K562 (cell line): ENCODE measurements at regions not wholly inside any gene's neighbourhood (a gene's known extent, or its start where the extent isn't known, plus 50 kb on each side); places are given as distances from the start of the nearest gene placed in this dataset.

ENCODE experiments used
- ATAC-seq: fragments of 200-7000 bp; cut with Tn5 transposase; 3 replicates; pipeline ENCODE4 v1.9.1; 2020; ENCODE audit warnings: moderate library complexity
- BruUV-seq: library from RNA; stranded (reverse); fragments of 400-500 nt; replicated peaks from 2 replicates; lab custom pipeline; 2021; lab: Mats Ljungman, UMichigan
- CTCF ChIA-PET: fragments of 300-600 bp; formaldehyde crosslinking; extraction: SDS; loops from one replicate; lab custom pipeline; 2021; ENCODE audit warnings: low intra/inter-chr PET ratio; lab: Yijun Ruan, JAX
- POLR2A ChIA-PET: fragments of 300-600, 350-650 bp; sonication (Branson Sonifier 250); formaldehyde crosslinking; extraction: SDS; loops from one replicate; lab custom pipeline; 2021; ENCODE audit warnings: antibody characterized with exemption, inconsistent platforms; lab: Yijun Ruan, JAX
- DNase-seq, 4 experiments: peaks; one replicate each; pipeline versions ENCODE4 v3.0.0 to v3.0.0-alpha.2; 2011 to 2018; ENCODE audit warnings: low spot score in 3 of 4, mixed read lengths in 3 of 4; ENCODE audit errors: extremely low read depth in 1 of 4
- FAIRE-seq: peaks from 2 replicates; lab custom pipeline; 2011; peaks lifted over from hg19 to GRCh38; lab: Jason Lieb, UNC
- H2AFZ ChIP-seq: 2 replicates; pipeline ENCODE4 v1.6.0; 2011; ENCODE audit warnings: low read depth, low read length, control low read depth, inconsistent platforms
- H3K27ac ChIP-seq: fragments of 200-600 bp; 3 replicates; pipeline ENCODE4 v1.8.0; 2011; ENCODE audit warnings: low read depth, mild to moderate bottlenecking, control low read depth, inconsistent platforms, low read length, moderate library complexity, mixed read lengths; ENCODE audit errors: extremely low read depth
- H3K27me3 ChIP-seq, 2 experiments: fragments of 300-600 bp in 1 of 2; 2 replicates in 1 of 2; 3 replicates in 1 of 2; pipeline versions ENCODE4 v1.6.0 to v1.8.0; 2011; ENCODE audit warnings: inconsistent platforms in 2 of 2, low read length in 2 of 2, mild to moderate bottlenecking in 1 of 2, mixed read lengths in 1 of 2, moderate library complexity in 1 of 2; ENCODE audit not compliant: control insufficient read depth in 2 of 2, insufficient read depth in 2 of 2
- H3K36me3 ChIP-seq: fragments of 300-600 bp; 3 replicates; pipeline ENCODE4 v1.8.0; 2011; ENCODE audit warnings: mild to moderate bottlenecking, low read length, inconsistent platforms; ENCODE audit not compliant: control insufficient read depth, insufficient read depth
- H3K4me1 ChIP-seq, 2 experiments: fragments of 200-600 bp in 1 of 2; replicated peaks in 1 of 2; 2 replicates in 1 of 2; 3 replicates in 1 of 2; pipeline versions ENCODE4 v1.5.1 to v1.8.0; 2011; ENCODE audit warnings: inconsistent platforms in 2 of 2, low read length in 2 of 2, mild to moderate bottlenecking in 1 of 2, mixed read lengths in 1 of 2, moderate library complexity in 1 of 2; ENCODE audit not compliant: control insufficient read depth in 2 of 2, insufficient read depth in 2 of 2
- H3K4me2 ChIP-seq: 2 replicates; pipeline ENCODE4 v1.6.1; 2011; ENCODE audit warnings: low read length, control low read depth, inconsistent platforms, mixed read lengths; ENCODE audit not compliant: insufficient read depth
- H3K4me3 ChIP-seq: fragments of 200-600 bp; sonication (generic), shearing (Covaris generic); 2 replicates; pipeline ENCODE4 v1.5.1; 2016; ENCODE audit warnings: control low read depth, inconsistent platforms
- H3K79me2 ChIP-seq: fragments of 200-600 bp; 3 replicates; pipeline ENCODE4 v1.8.0; 2011; ENCODE audit warnings: low read length, inconsistent platforms; ENCODE audit not compliant: control insufficient read depth, insufficient read depth
- H3K9ac ChIP-seq, 2 experiments: 2 replicates each; pipeline versions ENCODE4 v1.6.0 to v1.6.1; 2011; ENCODE audit warnings: low read depth in 2 of 2, low read length in 2 of 2, control low read depth in 1 of 2, inconsistent platforms in 1 of 2, mild to moderate bottlenecking in 1 of 2, mixed read lengths in 1 of 2; ENCODE audit not compliant: insufficient read depth in 1 of 2
- H3K9me1 ChIP-seq: one replicate; pipeline ENCODE4 v1.6.0; 2011; ENCODE audit warnings: inconsistent platforms, mild to moderate bottlenecking, low read length, moderate library complexity; ENCODE audit not compliant: control insufficient read depth, insufficient read depth
- H3K9me3 ChIP-seq: replicated peaks from 2 replicates; pipeline ENCODE4 v1.5.1; 2011; ENCODE audit warnings: low read depth, low read length, inconsistent platforms; ENCODE audit not compliant: control insufficient read depth, insufficient read depth
- H4K20me1 ChIP-seq: replicated peaks from 2 replicates; pipeline ENCODE4 v1.6.1; 2011; ENCODE audit warnings: low read length, inconsistent platforms, mixed read lengths; ENCODE audit not compliant: control insufficient read depth, insufficient read depth
- ASH1L ChIP-seq: fragments of 450-650 bp; IDR thresholded peaks from 2 replicates; pipeline ENCODE4 v1.6.1; 2018; ENCODE audit warnings: borderline replicate concordance, mild to moderate bottlenecking, low read depth; ENCODE audit not compliant: partially characterized antibody
- C11orf30 ChIP-seq: fragments of 450-650 bp; IDR thresholded peaks from 2 replicates; pipeline ENCODE4 v1.6.1; 2016; ENCODE audit warnings: low read depth, mild to moderate bottlenecking
- HDAC1 ChIP-seq, 2 experiments: fragments of 450-650 bp; IDR thresholded peaks; 2 replicates each; pipeline ENCODE4 v1.6.1; 2016 to 2017; ENCODE audit warnings: inconsistent platforms in 1 of 2, mild to moderate bottlenecking in 1 of 2, moderate library complexity in 1 of 2
- NFXL1 ChIP-seq: fragments of 450-650 bp; formaldehyde crosslinking; IDR thresholded peaks from 2 replicates; pipeline ENCODE4 v1.4.0; 2021; ENCODE audit warnings: mild to moderate bottlenecking
- SNIP1 ChIP-seq: fragments of 450-650 bp; IDR thresholded peaks from 2 replicates; pipeline ENCODE4 v1.7.1; 2017; ENCODE audit warnings: low read depth, mild to moderate bottlenecking
- TAF9B ChIP-seq: fragments of 450-650 bp; IDR thresholded peaks from 2 replicates; pipeline ENCODE4 v1.6.1; 2018; ENCODE audit warnings: mild to moderate bottlenecking; ENCODE audit not compliant: partially characterized antibody
- TCF15 ChIP-seq: fragments of 250-450 bp; sonication (Bioruptor Pico); IDR thresholded peaks from 2 replicates; pipeline ENCODE4 v1.8.0; 2022; ENCODE audit warnings: moderate library complexity, mild to moderate bottlenecking, inconsistent platforms
- TCF7L2 ChIP-seq: fragments of 150-350 bp; IDR thresholded peaks from 2 replicates; pipeline ENCODE4 v1.6.1; 2016; ENCODE audit warnings: low read depth, mild to moderate bottlenecking, low read length, moderate library complexity
- ZNF253 ChIP-seq: fragments of 250-450 bp; sonication (Bioruptor Pico); conservative IDR thresholded peaks from 2 replicates; pipeline ENCODE4 v1.6.1; 2021; ENCODE audit warnings: mild to moderate bottlenecking
- ZNF311 ChIP-seq: fragments of 250-450 bp; sonication (Bioruptor Pico); IDR thresholded peaks from 2 replicates; pipeline ENCODE4 v1.4.0; 2020; ENCODE audit warnings: mild to moderate bottlenecking, moderate library complexity
- ZNF584 ChIP-seq: fragments of 200-800 bp; sonication (Bioruptor generic); IDR thresholded peaks from 2 replicates; pipeline ENCODE4 v1.6.1; 2016; ENCODE audit warnings: low read depth, mild to moderate bottlenecking, missing genetic modification characterization, missing compliant biosample characterization
- WGBS: fragments of 100-300 bp; shearing (Covaris generic); methylation state at CpG from one replicate; pipeline ENCODE4 v1.1.6; 2016; ENCODE audit warnings: low coverage, mixed read lengths; ENCODE audit not compliant: insufficient coverage; ENCODE audit errors: missing lambda C conversion rate; 5-methylcytosine and 5-hydroxymethylcytosine counted together
- in situ Hi-C: fragments of 300-500 bp; cut with MboI; formaldehyde crosslinking; loops from 4 replicates; pipeline ENCODE4 v1.15.0; 2018; ENCODE audit warnings: inconsistent platforms, mixed read lengths
- intact Hi-C: fragments of 100-400 bp; cut with micrococcal nuclease; formaldehyde crosslinking; loops from 2 replicates; pipeline ENCODE4 v1.14.2; 2022

DNA sequence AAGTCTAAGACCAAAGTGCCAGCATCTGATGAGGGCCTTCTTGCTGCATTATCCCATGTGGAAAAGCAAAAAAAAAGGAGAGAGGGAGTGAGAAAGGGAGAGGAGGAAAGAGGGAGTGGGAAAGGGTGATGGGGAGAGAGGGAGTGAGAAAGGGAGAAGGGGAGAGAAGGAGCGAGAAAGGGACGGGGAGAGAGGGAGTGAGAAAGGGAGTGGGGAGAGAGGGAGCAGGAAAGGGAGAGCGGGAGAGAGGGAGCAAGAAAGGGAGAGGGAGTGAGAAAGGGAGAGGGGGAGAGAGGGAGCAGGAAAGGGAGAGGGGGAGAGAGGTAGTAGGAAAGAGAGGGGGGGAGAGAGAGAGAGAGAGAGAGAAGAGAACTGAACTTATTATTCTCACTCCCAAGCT lies 241.1 kb upstream of the RIMS1 start:
- no peak overlapping the region for H2AFZ ChIP-seq
- no peaks in the 10 kb centered on the region for H3K79me2 ChIP-seq
- no peaks in the 10 kb centered on the region for H3K9me1 ChIP-seq
- no peaks in the 10 kb centered on the region for H3K36me3 ChIP-seq
- in situ Hi-C loops (no loop called here), intact Hi-C loops (no loop called here)
- H3K27me3 ChIP-seq: no peaks in the 10 kb centered on the region
- ATAC-seq: no peak
- TF ChIP-seq ASH1L (no peak), ZNF311 (no peak), C11orf30 (no peak), ZNF584 (CRISPR knock-in tag) (no peak), ZNF253 (CRISPR knock-in tag) (no peak), TCF7L2 (no peak), TAF9B (no peak), HDAC1 (IDR thresholded peaks at IDR 0.05) (no peak), TCF15 (CRISPR knock-in tag) (no peak), NFXL1 (CRISPR knock-in tag) (no peak), SNIP1 (no peak)
- H3K4me2 ChIP-seq: no peak overlapping the region
- CTCF ChIA-PET: no interaction called here
- no TSS peak for BruUV-seq
- H3K27ac ChIP-seq: no peak overlapping the region
- H3K4me1 ChIP-seq: no peaks in the 10 kb centered on the region
- H3K9me3 ChIP-seq: no peaks in the 10 kb centered on the region
- DNase-seq: no peak
- no peak for FAIRE-seq
- no peaks in the 10 kb centered on the region for H4K20me1 ChIP-seq
- no peak overlapping the region for H3K9ac ChIP-seq
- no peak overlapping the region for H3K4me3 ChIP-seq
- 0% methylated on average over 2 of the region's 3 CpGs for WGBS
- POLR2A ChIA-PET: no interaction called here
